ENCODE measurements at regions not wholly inside any gene's neighbourhood (a gene's known extent, or its start where the extent isn't known, plus 50 kb on each side); places are given as distances from the start of the nearest gene placed in this dataset.

DNA sequence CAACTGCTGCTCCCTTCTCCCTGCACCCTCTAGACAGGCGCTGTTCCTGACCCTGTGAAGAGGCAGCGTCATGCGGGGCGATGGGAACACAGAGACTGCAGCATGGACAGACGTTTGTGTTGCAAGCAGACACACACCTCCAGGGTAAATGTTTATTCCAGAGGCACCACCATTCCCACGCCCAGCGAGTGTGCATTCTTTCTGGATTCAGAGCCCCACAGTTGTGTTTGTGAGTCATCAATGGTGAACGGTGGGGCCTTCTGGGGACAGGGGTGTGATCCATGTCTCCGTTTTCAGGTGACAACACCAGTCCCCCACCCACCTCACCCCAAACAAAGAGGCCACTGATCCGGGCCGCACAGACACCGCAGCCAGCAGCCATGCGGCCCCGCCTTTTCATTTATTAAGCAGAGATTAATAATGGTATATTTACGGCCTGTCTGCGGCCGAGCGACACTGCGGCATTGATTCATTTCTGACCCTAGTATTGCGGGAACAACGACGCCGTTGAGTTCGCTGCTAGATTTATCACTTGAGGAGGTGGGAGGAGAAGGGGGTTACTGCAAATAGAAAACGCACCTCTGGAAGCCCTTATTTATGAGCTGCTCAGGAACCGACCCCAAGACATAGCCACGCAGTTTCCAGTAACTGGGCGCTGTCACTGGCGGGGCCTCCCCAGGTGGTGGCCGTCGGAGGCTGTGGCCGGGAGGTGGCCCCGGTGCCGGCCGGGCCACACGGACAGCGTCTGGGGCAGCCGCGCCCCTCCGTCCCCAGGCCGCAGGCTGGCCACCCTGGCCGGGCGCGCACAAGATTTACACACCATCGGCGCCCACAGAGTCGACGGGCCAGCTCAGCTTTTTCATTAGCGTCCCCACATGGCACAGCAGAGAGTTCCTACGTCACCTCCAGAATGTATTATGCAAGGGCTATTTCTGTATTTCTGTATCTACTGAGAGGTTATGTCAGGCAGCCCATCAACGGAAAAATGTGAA lies 367.6 kb downstream of the THBS2 start:
- no peak overlapping the region for H3K4me3 ChIP-seq (ENCODE audit: low read depth, low read length)
- DNase-seq (ENCODE audit: low read depth) = no peak
- TF ChIP-seq, protein P1, sequence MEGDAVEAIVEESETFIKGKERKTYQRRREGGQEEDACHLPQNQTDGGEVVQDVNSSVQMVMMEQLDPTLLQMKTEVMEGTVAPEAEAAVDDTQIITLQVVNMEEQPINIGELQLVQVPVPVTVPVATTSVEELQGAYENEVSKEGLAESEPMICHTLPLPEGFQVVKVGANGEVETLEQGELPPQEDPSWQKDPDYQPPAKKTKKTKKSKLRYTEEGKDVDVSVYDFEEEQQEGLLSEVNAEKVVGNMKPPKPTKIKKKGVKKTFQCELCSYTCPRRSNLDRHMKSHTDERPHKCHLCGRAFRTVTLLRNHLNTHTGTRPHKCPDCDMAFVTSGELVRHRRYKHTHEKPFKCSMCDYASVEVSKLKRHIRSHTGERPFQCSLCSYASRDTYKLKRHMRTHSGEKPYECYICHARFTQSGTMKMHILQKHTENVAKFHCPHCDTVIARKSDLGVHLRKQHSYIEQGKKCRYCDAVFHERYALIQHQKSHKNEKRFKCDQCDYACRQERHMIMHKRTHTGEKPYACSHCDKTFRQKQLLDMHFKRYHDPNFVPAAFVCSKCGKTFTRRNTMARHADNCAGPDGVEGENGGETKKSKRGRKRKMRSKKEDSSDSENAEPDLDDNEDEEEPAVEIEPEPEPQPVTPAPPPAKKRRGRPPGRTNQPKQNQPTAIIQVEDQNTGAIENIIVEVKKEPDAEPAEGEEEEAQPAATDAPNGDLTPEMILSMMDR (IDR thresholded peaks at IDR 0.05; ENCODE audit: control insufficient read depth, extremely low read depth, insufficient read depth) = no peak

DNA sequence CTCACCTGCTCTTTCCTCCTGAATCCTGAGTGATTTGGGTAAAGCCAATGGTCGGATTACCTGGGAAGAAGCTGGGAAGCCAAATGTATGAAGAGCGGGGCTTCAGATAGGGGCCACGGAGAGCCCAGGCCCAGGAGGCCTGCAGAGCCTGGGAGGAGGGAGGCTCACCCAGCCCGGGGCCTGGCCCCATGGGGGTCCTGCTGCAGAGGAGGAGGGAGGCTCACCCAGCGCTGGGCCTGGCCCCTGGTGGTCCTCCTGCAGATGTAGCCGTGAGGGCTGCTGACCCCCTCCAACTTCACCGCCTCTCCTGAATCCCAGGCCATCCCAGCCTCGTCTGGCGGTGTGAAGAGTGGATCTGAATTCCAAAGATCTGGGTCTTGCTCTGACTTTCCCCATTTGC lies 368.4 kb downstream of the THBS2 start:
- TF ChIP-seq, protein P1 (IDR thresholded peaks at IDR 0.05; ENCODE audit: control insufficient read depth, extremely low read depth, insufficient read depth) = no peak
- DNase-seq (ENCODE audit: low read depth) = no peak
- no peak overlapping the region for H3K4me3 ChIP-seq (ENCODE audit: low read depth, low read length)

DNA sequence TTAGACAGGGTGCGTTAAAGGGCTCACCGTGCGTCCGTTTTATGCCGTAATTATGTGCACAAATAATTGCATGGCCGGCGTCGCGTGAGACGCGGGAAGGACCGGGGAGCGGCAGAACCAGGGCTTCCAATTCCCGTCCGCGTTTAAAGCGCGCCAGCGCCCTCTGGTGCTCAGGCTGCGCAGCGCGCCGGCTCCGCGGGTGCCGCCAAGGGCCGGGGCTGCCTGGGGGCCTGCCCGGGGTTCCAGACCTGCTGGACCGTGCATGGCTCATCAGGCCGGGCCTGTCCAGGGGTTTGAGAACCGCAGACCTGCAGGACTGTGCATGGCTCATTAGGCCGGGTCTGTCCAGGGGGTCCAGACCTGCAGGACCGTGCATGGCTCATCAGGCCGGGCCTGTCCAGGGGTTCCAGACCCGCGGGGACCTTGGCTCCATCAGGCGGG lies 369.0 kb downstream of the THBS2 start:
- DNase-seq (ENCODE audit: low read depth) = no peak
- H3K4me3 ChIP-seq (ENCODE audit: low read depth, low read length) = no peak overlapping the region
- TF ChIP-seq, protein P1 (IDR thresholded peaks at IDR 0.05; ENCODE audit: control insufficient read depth, extremely low read depth, insufficient read depth) = peak; percentile 93

DNA sequence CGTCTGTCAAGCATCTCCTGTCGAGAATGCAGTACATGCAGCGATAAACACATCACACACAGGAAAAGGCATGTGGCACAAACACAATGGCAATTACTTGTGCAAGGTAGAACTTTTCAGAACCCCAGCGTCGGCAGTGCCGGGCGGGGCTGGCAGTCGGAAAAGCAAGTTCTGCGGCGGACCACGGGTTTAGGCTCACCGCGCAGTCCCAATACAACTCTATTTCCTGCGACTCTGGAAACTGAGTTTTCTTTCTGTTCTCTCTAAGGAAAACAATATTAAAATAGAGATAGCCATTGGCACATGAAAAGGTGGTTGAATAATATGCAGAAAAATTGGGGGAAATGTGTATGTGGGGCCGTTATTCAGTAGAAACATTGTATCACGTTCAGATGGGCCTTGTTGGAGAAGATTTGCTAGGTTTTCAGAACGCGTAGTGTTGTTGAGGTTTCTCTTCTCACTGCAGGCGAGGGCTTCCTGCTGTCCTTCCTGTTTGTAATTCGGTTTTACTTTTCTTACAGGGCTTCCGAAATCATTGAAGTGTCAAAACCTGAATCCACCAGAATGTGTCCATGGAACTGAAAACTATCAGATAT lies 369.5 kb downstream of the THBS2 start:
- TF ChIP-seq, protein P1 (IDR thresholded peaks at IDR 0.05; ENCODE audit: control insufficient read depth, extremely low read depth, insufficient read depth) = no peak
- DNase-seq (ENCODE audit: low read depth) = no peak
- H3K4me3 ChIP-seq (ENCODE audit: low read depth, low read length) = no peak overlapping the region

DNA sequence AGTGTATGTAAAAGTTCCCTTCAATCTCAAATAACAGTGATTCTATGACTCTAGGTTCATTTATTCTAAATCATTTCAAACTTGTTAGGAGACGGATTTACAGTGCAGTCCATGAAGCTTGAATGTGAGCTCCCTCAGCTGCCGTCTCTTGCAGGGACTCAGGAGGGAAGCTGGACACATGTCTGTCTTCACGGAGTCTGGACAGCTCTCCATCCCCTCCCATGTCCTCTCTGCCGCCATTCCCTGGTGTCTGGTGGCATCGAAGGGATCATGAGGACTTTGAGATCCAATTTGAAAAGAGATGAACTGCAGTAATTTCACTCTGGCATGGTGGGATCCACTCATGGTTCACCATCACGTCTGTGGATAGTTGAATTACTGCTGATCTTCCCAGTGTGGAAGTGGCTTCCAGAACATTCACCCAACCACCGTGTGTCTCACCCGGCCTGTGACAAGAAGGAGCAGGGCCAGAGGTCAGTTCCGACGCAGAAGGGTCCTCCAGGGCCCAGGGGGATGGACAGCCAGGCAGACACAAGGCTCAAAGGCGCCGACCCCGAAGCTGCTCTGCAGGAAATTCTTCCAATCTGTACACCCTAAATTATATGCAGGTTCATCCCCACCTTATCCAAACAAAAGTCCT lies 370.1 kb downstream of the THBS2 start:
- no peak for DNase-seq (ENCODE audit: low read depth)
- TF ChIP-seq, protein P1 (IDR thresholded peaks at IDR 0.05; ENCODE audit: control insufficient read depth, extremely low read depth, insufficient read depth) = no peak
- H3K4me3 ChIP-seq (ENCODE audit: low read depth, low read length) = no peak overlapping the region

DNA sequence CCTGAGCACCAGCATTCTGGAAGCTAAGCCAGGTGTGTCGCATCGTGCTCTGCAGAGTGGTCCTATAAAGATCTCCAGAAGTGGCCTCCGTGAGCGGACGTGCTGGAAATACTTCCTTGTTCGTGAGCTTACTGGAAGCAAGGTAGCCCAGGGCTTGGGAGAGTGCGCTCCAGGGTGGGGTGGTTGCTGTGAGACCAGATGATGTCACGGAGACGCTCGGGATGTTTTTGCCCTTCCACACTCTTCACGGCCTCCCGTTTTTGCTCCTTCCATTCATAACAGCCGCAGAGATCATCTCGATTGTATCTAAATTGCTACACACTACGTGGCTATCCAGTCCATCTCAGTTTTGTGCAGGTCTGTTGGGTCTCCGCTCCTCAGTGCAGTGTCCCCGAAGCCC lies 373.4 kb downstream of the THBS2 start:
- H3K4me3 ChIP-seq (ENCODE audit: low read depth, low read length) = no peak overlapping the region
- DNase-seq (ENCODE audit: low read depth) = no peak
- TF ChIP-seq, protein P1 (IDR thresholded peaks at IDR 0.05; ENCODE audit: control insufficient read depth, extremely low read depth, insufficient read depth) = no peak

Measured in LNCaP clone FGC (cell line).